H1 (cell line): ENCODE measurements at regions not wholly inside any gene's neighbourhood (a gene's known extent, or its start where the extent isn't known, plus 50 kb on each side); places are given as distances from the start of the nearest gene placed in this dataset.

ENCODE experiments used
- EP300 ChIP-seq, 2 experiments: IDR thresholded peaks; 1 replicate in 1 of 2; 2 replicates in 1 of 2; pipeline ENCODE4 v1.6.1; 2011 to 2012; ENCODE audit warnings: low read depth in 2 of 2, low read length in 2 of 2, mild to moderate bottlenecking in 2 of 2, borderline replicate concordance in 1 of 2, inconsistent platforms in 1 of 2, moderate library complexity in 1 of 2
- HDAC2 ChIP-seq, 2 experiments: fragments of 300-600 bp in 1 of 2; sonication (generic) in 1 of 2; IDR thresholded peaks; 2 replicates each; pipeline ENCODE4 v1.6.1; 2011 to 2012; ENCODE audit warnings: low read depth in 2 of 2, low read length in 2 of 2, mild to moderate bottlenecking in 2 of 2, moderate library complexity in 2 of 2, borderline replicate concordance in 1 of 2, inconsistent platforms in 1 of 2
- KDM1A ChIP-seq: fragments of 200-600, 300-600 bp; sonication (generic); IDR thresholded peaks from 2 replicates; pipeline ENCODE4 v1.7.1; 2016; ENCODE audit warnings: mild to moderate bottlenecking, low read length, borderline replicate concordance
- POLR2AphosphoS5 ChIP-seq: IDR thresholded peaks from 2 replicates; pipeline ENCODE4 v1.6.1; 2011; ENCODE audit warnings: low read depth, low read length
- SIN3A ChIP-seq, 2 experiments: IDR thresholded peaks in 1 of 2; conservative IDR thresholded peaks in 1 of 2; 2 replicates each; pipeline ENCODE4 v1.6.1; 2011 to 2012; ENCODE audit warnings: low read length in 2 of 2, improper control_type of control experiment in 1 of 2, low read depth in 1 of 2, mild to moderate bottlenecking in 1 of 2

GRCh38 chr1:185644531-185644930 is 89.7 kb upstream of the HMCN1 start (continued):
- TF ChIP-seq HDAC2 (IDR thresholded peaks at IDR 0.05; ENCODE audit: borderline replicate concordance in 1 of 2, low read depth in 2 of 2, low read length in 2 of 2) (no peak), POLR2AphosphoS5 (no peak), EP300 (IDR thresholded peaks at IDR 0.05; ENCODE audit: borderline replicate concordance in 1 of 2, low read depth in 2 of 2, low read length in 2 of 2) (no peak), KDM1A (no peak), SIN3A (conservative IDR thresholded peaks at IDR 0.05 in 1 of 2, IDR thresholded peaks at IDR 0.05 in 1 of 2; ENCODE audit: low read depth in 1 of 2, low read length in 2 of 2) (no peak)
- TF ChIP-seq, all 59 proteins: peak for 0
